Muscle layer of colon (tissue), 2 donors: ENCODE measurements at regions not wholly inside any gene's neighbourhood (a gene's known extent, or its start where the extent isn't known, plus 50 kb on each side); places are given as distances from the start of the nearest gene placed in this dataset.

Source experiments
- H3K27ac ChIP-seq: one replicate; pipeline ENCODE4 v1.7.0; 2013; ENCODE audit warnings: low read depth, mild to moderate bottlenecking, low read length, moderate library complexity
- H3K27me3 ChIP-seq, 2 donors: one replicate each; pipeline ENCODE4 v1.7.0; 2013; ENCODE audit warnings: low read length in 2 of 2, mild to moderate bottlenecking in 2 of 2; ENCODE audit not compliant: insufficient read depth in 2 of 2, control insufficient read depth in 1 of 2
- H3K36me3 ChIP-seq: one replicate; pipeline ENCODE4 v1.7.0; 2013; ENCODE audit warnings: mild to moderate bottlenecking, low read length; ENCODE audit not compliant: insufficient read depth
- H3K4me1 ChIP-seq: one replicate; pipeline ENCODE4 v1.7.0; 2013; ENCODE audit warnings: mild to moderate bottlenecking, low read length; ENCODE audit not compliant: insufficient read depth
- H3K4me3 ChIP-seq, 2 donors: one replicate each; pipeline ENCODE4 v1.7.0; 2013; ENCODE audit warnings: low read length in 2 of 2, low read depth in 1 of 2, mild to moderate bottlenecking in 1 of 2, moderate library complexity in 1 of 2
- H3K9ac ChIP-seq: one replicate; pipeline ENCODE4 v1.7.0; 2013; ENCODE audit warnings: low read length
- H3K9me3 ChIP-seq: one replicate; pipeline ENCODE4 v1.7.0; 2013; ENCODE audit warnings: mild to moderate bottlenecking, low read length
- donor health status: abdominal sarcoma.
- donor health status: Adenocarcinoma of cecum.

DNA sequence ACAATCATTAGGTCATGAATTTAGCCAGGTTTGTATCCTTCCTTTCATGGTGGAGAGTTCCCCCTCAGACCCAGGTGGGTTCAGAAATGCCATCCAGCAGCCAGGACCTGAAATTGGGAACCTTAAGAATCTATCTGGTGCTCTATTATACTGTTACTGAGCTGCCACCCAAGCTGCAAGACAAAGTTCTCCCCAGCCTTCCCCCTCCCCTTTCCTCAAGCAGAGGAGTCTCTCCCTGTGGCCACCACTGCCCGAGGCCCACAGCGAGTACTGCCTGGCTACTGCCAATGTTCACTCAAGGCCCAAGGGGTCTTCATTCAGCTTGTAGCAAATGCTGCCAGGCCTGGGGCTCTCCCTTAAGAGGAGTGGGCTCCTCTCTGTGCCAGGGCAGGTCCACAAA lies 133.8 kb downstream of the TMEM38B start:
- Histone ChIP-seq H3K27me3 (no peaks in the 10 kb centered on the region), H3K9me3 (no peaks in the 10 kb centered on the region), H3K36me3 (no peaks in the 10 kb centered on the region), H3K4me1 (no peaks in the 10 kb centered on the region), H3K4me3 (no peak overlapping the region), H3K27ac (no peak overlapping the region), H3K9ac (no peak overlapping the region)

DNA sequence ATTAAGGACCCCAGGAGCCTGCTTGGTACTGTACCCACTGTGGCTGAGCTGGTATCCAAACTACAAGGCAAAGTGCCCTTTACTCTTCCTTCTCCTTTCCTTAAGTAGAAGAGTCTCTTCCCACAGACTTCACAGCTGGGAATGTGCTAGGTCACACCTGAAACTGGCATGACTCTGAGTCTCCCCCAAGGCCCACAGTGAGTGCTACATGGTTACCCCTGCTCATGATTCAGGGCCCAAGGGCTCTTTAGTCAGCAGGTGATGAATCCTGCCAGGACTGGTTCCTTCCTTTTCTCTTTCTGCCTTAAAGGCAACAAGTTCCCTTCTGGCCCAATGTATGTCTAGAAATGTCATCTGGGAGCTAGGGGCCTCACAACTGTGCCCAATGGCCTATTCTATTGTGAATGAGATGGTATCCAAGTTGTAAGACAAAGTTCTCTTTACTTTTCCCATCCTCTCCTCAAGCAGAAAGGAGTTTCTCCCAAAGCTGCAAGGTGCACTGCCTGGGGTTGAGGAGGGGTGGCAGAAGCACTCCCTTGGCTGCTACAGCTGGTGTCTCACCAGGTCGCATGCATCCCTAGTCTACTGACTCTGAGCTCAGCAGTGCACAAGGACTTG lies 134.4 kb downstream of the TMEM38B start:
- H3K4me3 ChIP-seq = no peak overlapping the region
- no peaks in the 10 kb centered on the region for H3K36me3 ChIP-seq
- H3K27me3 ChIP-seq = no peaks in the 10 kb centered on the region
- no peak overlapping the region for H3K9ac ChIP-seq
- no peaks in the 10 kb centered on the region for H3K4me1 ChIP-seq
- no peak overlapping the region for H3K27ac ChIP-seq
- no peaks in the 10 kb centered on the region for H3K9me3 ChIP-seq

DNA sequence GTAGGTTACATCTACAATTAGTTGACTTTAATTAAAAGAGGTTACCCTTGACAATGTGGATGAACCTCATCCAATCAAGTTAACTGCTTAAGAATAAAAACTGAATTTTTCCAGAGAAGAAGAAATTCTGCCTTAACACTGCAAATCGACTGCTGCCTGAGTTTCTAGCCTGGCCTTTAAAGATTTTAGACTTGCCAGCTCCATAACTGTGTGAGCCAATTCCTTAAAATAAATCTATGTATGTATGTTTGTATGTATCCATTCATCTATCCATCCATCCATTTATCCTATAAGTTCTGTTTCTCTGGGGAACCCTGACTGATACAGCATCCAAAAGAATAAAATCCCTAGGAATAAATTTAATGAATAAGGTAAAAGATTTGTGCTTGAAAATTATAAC lies 136.1 kb downstream of the TMEM38B start:
- Histone ChIP-seq H3K27ac (no peak overlapping the region), H3K4me1 (no peaks in the 10 kb centered on the region), H3K4me3 (no peak overlapping the region), H3K9ac (no peak overlapping the region), H3K27me3 (no peaks in the 10 kb centered on the region), H3K36me3 (no peaks in the 10 kb centered on the region), H3K9me3 (no peaks in the 10 kb centered on the region)

DNA sequence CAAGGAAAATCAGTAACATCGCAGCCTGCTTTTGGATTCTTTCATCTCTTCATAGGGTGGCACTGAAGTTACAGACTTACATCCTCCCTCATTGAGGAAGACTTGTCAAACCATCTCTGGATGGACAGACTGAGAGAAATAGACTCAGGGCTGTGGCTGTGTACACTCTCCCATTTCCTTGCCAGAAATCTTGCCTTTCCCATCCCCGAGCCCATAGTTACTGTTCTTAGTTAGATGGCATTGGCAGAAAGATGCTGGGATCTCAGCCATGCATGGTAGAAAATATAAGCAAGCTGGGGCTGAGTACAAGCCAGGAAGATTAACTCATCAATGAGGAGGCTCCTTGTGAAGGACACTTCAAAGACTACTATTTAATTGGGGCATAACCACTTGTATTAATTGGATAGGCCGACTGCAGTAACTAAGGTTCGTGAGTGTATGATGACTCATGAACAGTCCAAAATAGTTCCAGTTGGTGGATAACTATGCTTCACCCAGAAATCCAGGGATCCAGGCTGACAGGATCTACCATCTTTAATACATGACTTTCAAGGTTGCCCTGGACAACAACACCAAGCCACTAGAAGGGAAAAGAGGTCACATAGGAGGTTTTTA lies 137.9 kb downstream of the TMEM38B start:
- H3K9ac ChIP-seq = no peak overlapping the region
- no peaks in the 10 kb centered on the region for H3K27me3 ChIP-seq
- no peak overlapping the region for H3K27ac ChIP-seq
- no peaks in the 10 kb centered on the region for H3K36me3 ChIP-seq
- no peak overlapping the region for H3K4me3 ChIP-seq
- no peaks in the 10 kb centered on the region for H3K9me3 ChIP-seq
- no peaks in the 10 kb centered on the region for H3K4me1 ChIP-seq

DNA sequence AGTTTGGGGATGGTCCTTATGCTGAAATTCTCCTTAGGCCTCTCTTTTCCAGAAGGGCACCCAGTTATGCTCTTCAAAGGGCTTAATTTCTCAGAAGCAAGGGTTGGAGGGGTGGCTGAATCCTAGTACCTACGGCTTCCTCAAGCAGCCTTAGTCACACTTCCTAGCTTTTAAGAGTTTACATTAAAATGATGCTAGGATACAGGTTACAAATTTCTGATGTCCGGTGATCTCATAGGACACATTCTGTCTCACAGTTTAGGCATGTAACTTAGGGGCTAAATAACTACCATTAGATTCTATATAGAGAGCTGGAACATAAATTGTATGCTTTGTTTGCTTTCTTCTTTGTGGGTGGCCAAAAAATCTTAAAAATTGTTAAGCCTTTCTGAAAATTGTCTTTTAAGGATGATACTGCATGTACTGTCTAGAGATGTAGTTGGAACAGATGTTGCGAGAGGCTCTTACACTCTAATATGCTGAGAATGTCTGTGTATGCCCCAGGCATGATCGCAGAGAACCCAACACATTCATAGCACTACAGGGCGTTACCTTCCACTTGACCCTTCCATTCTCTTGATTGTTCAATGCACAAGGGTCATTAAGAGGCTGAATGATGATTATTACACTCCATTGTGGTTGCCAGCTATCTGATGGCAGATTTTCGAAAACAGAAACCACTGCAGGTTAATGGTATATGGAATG lies 139.1 kb downstream of the TMEM38B start:
- no peak overlapping the region for H3K9ac ChIP-seq
- no peak overlapping the region for H3K4me3 ChIP-seq
- no peaks in the 10 kb centered on the region for H3K27me3 ChIP-seq
- no peaks in the 10 kb centered on the region for H3K4me1 ChIP-seq
- no peaks in the 10 kb centered on the region for H3K9me3 ChIP-seq
- no peaks in the 10 kb centered on the region for H3K36me3 ChIP-seq
- H3K27ac ChIP-seq = no peak overlapping the region

DNA sequence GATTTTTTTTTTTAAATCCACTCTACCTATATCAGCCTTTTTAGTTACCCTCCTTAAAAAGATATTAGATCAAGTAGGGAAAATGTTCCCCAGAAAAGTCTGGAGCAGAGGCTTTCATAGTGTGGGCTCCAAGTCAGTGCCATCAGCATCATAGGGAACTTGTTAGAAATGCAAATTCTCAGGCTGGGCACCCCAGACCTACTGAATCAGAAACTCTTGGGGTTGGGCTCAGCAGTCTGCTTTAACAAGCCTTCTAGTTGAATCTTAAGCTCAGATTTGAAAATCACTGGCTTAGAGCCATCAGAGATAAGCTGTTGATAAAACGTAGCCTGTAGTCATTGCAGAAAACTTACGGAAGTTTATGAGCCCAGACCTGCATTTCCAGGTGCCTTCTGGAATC lies 140.1 kb downstream of the TMEM38B start:
- Histone ChIP-seq H3K36me3 (no peaks in the 10 kb centered on the region), H3K4me1 (no peaks in the 10 kb centered on the region), H3K9ac (no peak overlapping the region), H3K9me3 (no peaks in the 10 kb centered on the region), H3K27me3 (no peaks in the 10 kb centered on the region), H3K27ac (no peak overlapping the region), H3K4me3 (no peak overlapping the region)

DNA sequence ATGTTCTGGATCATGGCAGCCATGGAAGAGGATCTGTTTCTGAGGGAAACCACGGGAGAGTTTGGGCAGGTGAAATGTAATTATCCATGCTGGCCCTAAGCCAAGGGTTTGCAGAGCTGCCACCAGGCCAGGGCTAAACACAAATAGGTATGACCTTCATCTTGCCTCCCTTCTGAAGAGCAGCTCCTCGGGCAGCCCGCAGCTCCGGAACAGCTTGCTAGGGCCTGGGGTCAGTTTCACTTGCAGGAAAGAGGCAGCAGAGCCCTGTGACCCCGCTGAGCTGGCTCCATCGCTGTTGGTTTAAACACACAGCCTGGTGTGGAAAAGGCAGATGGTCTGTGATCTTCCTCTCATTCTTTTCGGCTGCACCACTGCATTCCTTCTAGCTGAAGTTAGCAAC lies 141.4 kb downstream of the TMEM38B start:
- no peaks in the 10 kb centered on the region for H3K9me3 ChIP-seq
- H3K36me3 ChIP-seq = no peaks in the 10 kb centered on the region
- H3K27ac ChIP-seq = no peak overlapping the region
- no peaks in the 10 kb centered on the region for H3K27me3 ChIP-seq
- H3K4me1 ChIP-seq = no peaks in the 10 kb centered on the region
- H3K4me3 ChIP-seq = no peak overlapping the region
- H3K9ac ChIP-seq = no peak overlapping the region

DNA sequence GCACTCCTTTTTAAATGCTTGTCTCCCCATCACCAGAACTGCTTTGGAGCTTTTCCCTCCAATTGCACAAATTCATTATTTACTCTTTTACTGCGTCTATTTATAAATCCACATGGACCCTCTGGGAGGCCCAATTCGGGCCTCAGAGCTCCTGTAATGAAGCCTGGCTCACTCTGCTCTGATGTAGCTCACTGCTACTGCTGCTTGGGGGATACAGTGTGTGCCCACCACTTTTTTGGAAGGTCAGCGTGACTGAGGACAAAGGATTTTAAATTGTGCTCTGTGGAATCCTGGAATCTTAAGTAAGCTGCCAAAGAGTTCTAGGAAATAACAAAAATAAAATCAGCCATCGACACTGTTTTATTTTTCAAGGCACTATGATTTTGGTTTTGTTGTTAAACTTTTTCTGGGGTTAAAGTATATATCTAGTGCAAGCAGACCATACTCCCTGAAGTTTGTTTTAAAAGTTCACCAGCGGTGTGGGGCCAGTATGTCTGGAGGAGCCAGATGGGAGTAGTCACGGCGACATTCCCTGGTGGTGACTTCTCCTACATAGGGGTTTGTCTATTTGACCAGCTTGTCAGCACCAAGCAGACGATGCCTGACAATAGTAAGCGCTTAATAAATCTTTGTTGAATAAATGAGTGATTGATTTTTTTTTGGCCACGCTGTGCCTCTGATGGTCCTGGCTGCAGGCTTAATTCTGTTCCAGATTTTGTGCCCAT lies 142.8 kb downstream of the TMEM38B start:
- H3K4me1 ChIP-seq = no peaks in the 10 kb centered on the region
- H3K9me3 ChIP-seq = no peaks in the 10 kb centered on the region
- H3K9ac ChIP-seq = no peak overlapping the region
- H3K27ac ChIP-seq = no peak overlapping the region
- H3K4me3 ChIP-seq = no peak overlapping the region
- H3K36me3 ChIP-seq = no peaks in the 10 kb centered on the region
- H3K27me3 ChIP-seq = no peaks in the 10 kb centered on the region

DNA sequence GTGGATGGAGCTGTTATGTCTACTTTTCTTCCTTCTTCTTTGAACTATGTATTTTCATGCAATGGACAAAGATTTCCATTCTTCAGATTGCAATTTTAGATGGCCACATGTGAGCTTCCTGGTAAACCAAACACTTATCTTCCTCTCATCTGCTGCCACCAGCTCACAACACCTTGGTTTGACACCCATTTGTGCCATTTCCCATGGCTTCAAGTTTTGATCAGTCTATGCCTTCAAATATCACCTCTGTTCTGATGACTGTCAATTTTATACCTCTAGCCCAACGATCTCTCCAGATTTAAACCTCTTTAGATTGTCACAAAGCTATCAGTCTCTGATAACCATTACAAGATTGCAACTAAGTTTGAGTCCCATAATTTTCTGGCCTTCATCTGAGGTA lies 147.2 kb downstream of the TMEM38B start:
- Histone ChIP-seq H3K36me3 (no peaks in the 10 kb centered on the region), H3K9ac (no peak overlapping the region), H3K27me3 (no peaks in the 10 kb centered on the region), H3K27ac (no peak overlapping the region), H3K9me3 (no peaks in the 10 kb centered on the region), H3K4me3 (no peak overlapping the region), H3K4me1 (no peaks in the 10 kb centered on the region)

DNA sequence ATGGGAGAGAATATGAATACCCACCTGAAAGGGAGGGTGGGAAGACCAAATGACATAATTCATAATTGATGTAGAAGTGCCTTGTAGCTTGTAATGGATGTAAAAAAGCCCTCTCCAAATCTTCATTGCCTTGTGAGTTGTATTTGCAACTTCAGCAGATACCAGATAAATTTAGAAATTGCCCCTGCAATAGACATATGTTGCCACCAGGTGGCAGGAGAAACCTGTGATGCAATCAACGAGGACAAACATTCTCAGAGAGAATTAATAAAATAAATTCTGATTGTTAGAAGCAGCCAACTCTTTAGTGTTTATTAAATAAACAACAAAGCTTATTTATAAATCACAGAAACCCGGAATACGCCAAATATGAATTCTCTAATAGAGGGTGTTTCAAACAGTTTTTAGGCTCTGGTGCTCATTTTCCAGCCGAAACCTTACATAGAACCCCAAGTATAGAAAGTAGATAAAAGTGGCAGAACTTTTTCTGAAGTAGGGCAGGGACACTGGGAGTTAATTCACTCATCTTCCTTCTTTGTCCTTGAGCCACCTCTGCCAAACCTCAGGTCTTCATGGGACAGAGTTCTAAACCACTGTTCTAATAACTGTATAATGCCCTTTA lies 147.8 kb downstream of the TMEM38B start:
- Histone ChIP-seq H3K9me3 (peaks cover 3% of the 10 kb centered on the region), H3K27ac (no peak overlapping the region)

DNA sequence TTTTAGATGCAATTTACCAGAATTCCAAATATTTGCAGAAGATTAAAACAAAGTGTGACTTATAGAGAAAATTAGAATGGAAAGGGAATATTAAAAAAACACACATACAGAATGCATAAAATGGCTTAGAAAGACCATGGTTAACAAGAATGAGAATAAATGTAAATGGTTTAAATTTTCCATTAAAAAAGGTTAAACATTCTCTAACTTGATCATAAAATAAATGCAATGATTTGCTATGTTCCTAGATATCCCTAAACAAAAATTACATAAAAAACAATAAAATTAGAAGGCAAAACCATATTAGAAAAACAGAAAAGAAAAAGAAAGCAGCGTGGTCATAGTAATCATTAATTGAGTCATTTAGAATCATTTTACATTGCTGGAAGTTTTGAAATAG lies 152.5 kb downstream of the TMEM38B start:
- Histone ChIP-seq H3K4me3 (no peak overlapping the region), H3K4me1 (no peaks in the 10 kb centered on the region), H3K9ac (no peak overlapping the region), H3K27me3 (no peaks in the 10 kb centered on the region), H3K9me3 (peaks cover 3% of the 10 kb centered on the region), H3K27ac (no peak overlapping the region), H3K36me3 (no peaks in the 10 kb centered on the region)

More for the DNA sequence above, 147.8 kb downstream of the TMEM38B start:
- Histone ChIP-seq H3K4me3 (no peak overlapping the region), H3K36me3 (no peaks in the 10 kb centered on the region), H3K9ac (no peak overlapping the region), H3K27me3 (no peaks in the 10 kb centered on the region), H3K4me1 (no peaks in the 10 kb centered on the region)
